OCI-LY1 (cell line): ENCODE measurements at regions not wholly inside any gene's neighbourhood (a gene's known extent, or its start where the extent isn't known, plus 50 kb on each side); places are given as distances from the start of the nearest gene placed in this dataset.

Source experiments
- H2AFZ ChIP-seq: fragments of 200-600 bp; sonication (generic), shearing (Covaris generic); 2 replicates; pipeline ENCODE4 v1.6.0; 2014; ENCODE audit warnings: antibody characterized with exemption, mild to moderate bottlenecking, low read length
- H3F3A ChIP-seq: fragments of 200-600 bp; sonication (generic), shearing (Covaris generic); 2 replicates; pipeline ENCODE4 v1.6.0; 2014; ENCODE audit warnings: mild to moderate bottlenecking, antibody characterized with exemption, low read length, moderate library complexity; ENCODE audit not compliant: insufficient read depth
- H3K27ac ChIP-seq: fragments of 200-600 bp; sonication (generic); 2 replicates; pipeline ENCODE4 v1.5.1; 2014; ENCODE audit warnings: low read length, mixed run types, mild to moderate bottlenecking, low read depth; ENCODE audit not compliant: poor library complexity, severe bottlenecking
- H3K27me3 ChIP-seq: fragments of 200-600 bp; sonication (generic); 2 replicates; pipeline ENCODE4 v1.6.0; 2014; ENCODE audit warnings: antibody characterized with exemption, mild to moderate bottlenecking, low read length, moderate library complexity; ENCODE audit not compliant: insufficient read depth
- H3K36me3 ChIP-seq: fragments of 200-600 bp; sonication (generic); 2 replicates; pipeline ENCODE4 v1.6.1; 2014; ENCODE audit warnings: mild to moderate bottlenecking, antibody characterized with exemption, low read length, moderate library complexity, mixed read lengths; ENCODE audit not compliant: insufficient read depth
- H3K4me1 ChIP-seq: fragments of 200-600 bp; sonication (generic); 2 replicates; pipeline ENCODE4 v1.5.1; 2014; ENCODE audit warnings: mild to moderate bottlenecking, low read length, moderate library complexity; ENCODE audit not compliant: insufficient read depth, severe bottlenecking
- H3K4me2 ChIP-seq: fragments of 200-600 bp; sonication (generic), shearing (Covaris generic); 2 replicates; pipeline ENCODE4 v1.6.1; 2014; ENCODE audit warnings: low read length
- H3K4me3 ChIP-seq: fragments of 200-600 bp; sonication (generic); 2 replicates; pipeline ENCODE4 v1.5.1; 2014; ENCODE audit warnings: low read length, low read depth, mild to moderate bottlenecking, mixed read lengths; ENCODE audit not compliant: poor library complexity, severe bottlenecking
- H3K79me2 ChIP-seq: fragments of 200-600 bp; shearing (Covaris generic); 2 replicates; pipeline ENCODE4 v1.6.1; 2016; ENCODE audit warnings: mixed run types, low read length, mixed read lengths; ENCODE audit not compliant: insufficient read depth
- H3K9ac ChIP-seq: fragments of 200-600 bp; sonication (generic), shearing (Covaris generic); 2 replicates; pipeline ENCODE4 v1.6.1; 2014; ENCODE audit warnings: mild to moderate bottlenecking, low read length, mixed read lengths
- H3K9me2 ChIP-seq: fragments of 200-600 bp; sonication (generic), shearing (Covaris generic); 2 replicates; pipeline ENCODE4 v1.6.1; 2014; ENCODE audit warnings: low read depth, mild to moderate bottlenecking, low read length, mixed read lengths
- H3K9me3 ChIP-seq: fragments of 200-600 bp; shearing (Covaris generic); 2 replicates; pipeline ENCODE4 v1.6.1; 2014; ENCODE audit warnings: low read length, mixed read lengths
- H4K20me1 ChIP-seq: fragments of 200-600 bp; sonication (generic), shearing (Covaris generic); 2 replicates; pipeline ENCODE4 v1.6.0; 2016; ENCODE audit warnings: mild to moderate bottlenecking, low read length; ENCODE audit not compliant: insufficient read depth
- EZH2 ChIP-seq: fragments of 200-600 bp; sonication (generic), shearing (Covaris generic); IDR thresholded peaks from 2 replicates; pipeline ENCODE4 v1.8.0; 2017; ENCODE audit warnings: borderline replicate concordance, mixed run types, mild to moderate bottlenecking, antibody characterized with exemption, low read length, moderate library complexity, mixed read lengths
- TF ChIP-seq, protein P1 (sequence below): fragments of 200-600 bp; sonication (generic), shearing (Covaris generic); IDR thresholded peaks from 2 replicates; pipeline ENCODE4 v1.5.1; 2017; ENCODE audit warnings: mild to moderate bottlenecking, antibody characterized with exemption, low read length, moderate library complexity, mixed read lengths

DNA sequence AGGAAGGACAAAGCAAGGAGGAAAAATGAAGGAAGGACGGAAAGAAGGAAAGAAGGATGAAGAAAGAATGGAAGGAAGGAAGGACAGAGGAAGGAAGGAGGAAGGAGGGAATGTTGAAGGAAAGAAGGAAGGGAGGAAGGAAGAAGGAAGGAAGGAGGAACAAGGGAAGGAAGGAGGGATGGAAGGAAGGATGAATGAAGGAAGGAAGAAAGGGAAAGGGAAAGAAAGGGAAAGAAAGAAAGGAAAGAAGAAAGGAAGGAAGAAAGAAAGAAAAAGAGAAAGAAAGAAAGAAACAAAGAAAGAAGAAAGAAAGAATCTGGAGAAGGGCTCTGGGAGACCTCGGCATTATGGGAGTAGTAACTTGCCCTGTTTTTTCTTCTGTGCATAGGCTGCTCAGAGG lies 70.8 kb upstream of the SHISA3 start:
- no peaks in the 10 kb centered on the region for H3K9me2 ChIP-seq
- TF ChIP-seq, protein P1, sequence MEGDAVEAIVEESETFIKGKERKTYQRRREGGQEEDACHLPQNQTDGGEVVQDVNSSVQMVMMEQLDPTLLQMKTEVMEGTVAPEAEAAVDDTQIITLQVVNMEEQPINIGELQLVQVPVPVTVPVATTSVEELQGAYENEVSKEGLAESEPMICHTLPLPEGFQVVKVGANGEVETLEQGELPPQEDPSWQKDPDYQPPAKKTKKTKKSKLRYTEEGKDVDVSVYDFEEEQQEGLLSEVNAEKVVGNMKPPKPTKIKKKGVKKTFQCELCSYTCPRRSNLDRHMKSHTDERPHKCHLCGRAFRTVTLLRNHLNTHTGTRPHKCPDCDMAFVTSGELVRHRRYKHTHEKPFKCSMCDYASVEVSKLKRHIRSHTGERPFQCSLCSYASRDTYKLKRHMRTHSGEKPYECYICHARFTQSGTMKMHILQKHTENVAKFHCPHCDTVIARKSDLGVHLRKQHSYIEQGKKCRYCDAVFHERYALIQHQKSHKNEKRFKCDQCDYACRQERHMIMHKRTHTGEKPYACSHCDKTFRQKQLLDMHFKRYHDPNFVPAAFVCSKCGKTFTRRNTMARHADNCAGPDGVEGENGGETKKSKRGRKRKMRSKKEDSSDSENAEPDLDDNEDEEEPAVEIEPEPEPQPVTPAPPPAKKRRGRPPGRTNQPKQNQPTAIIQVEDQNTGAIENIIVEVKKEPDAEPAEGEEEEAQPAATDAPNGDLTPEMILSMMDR, result no peak
- TF ChIP-seq EZH2, result no peak

DNA sequence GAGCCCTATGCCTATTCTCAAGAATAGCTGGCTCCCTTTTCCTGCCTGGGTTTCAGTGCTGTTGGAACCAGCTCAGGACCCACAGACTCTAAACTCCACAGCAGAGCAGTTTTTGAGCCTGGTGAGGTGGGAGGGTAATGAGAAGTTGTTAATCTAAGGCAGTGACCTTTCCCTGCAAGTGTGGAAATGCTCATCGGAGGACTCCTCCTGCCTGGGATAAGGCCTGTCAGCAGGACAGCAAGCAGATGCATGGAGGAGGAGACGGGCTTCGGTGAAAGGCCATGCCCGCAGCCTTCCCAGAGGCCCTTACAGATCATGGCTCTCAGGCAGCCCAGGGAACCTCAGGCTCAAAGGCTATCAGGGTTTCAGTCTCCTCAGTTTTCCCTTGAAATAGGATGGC lies 70.0 kb upstream of the SHISA3 start:
- H3K27ac ChIP-seq, result no peak overlapping the region
- TF ChIP-seq, protein P1, result no peak
- no peak for TF ChIP-seq EZH2

More for the DNA sequence above, 70.8 kb upstream of the SHISA3 start:
- no peaks in the 10 kb centered on the region for H3K36me3 ChIP-seq
- H3K9ac ChIP-seq, result no peak overlapping the region
- H4K20me1 ChIP-seq, result no peaks in the 10 kb centered on the region
- H3K4me1 ChIP-seq, result no peaks in the 10 kb centered on the region
- no peaks in the 10 kb centered on the region for H3K79me2 ChIP-seq
- H2AFZ ChIP-seq, result no peak overlapping the region
- H3K9me3 ChIP-seq, result no peaks in the 10 kb centered on the region
- no peak overlapping the region for H3K27ac ChIP-seq
- H3K27me3 ChIP-seq, result no peaks in the 10 kb centered on the region; the same call in 1 of the 2 replicates
- no peak overlapping the region for H3K4me3 ChIP-seq
- no peaks in the 10 kb centered on the region for H3F3A ChIP-seq
- no peak overlapping the region for H3K4me2 ChIP-seq

DNA sequence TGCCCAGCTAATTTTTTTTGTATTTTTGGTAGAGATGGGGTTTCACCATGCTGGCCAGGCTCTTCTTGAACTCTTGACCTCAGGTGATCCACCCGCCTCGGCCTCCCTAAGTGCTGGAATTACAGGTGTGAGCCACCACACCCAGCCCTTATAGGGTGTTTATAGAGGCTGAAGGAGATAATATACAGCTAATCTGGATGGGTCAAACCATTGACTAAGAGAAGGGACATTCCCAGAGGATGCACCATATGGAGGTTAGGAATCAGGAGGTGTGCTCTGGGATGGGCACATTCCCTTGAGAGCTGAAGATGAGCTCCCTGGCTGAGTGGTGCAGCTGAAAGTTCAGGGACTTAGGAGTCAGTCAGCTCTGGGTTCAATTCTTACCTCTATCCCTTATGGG lies 68.3 kb upstream of the SHISA3 start:
- no peaks in the 10 kb centered on the region for H3K36me3 ChIP-seq
- H3K27ac ChIP-seq, result no peak overlapping the region
- no peaks in the 10 kb centered on the region for H3K9me2 ChIP-seq
- H3K27me3 ChIP-seq, result no peaks in the 10 kb centered on the region
- H3K9me3 ChIP-seq, result no peaks in the 10 kb centered on the region
- no peaks in the 10 kb centered on the region for H3K79me2 ChIP-seq
- H3K4me3 ChIP-seq, result no peak overlapping the region
- TF ChIP-seq, protein P1, result no peak
- no peak for TF ChIP-seq EZH2
- no peak overlapping the region for H3K9ac ChIP-seq
- H3F3A ChIP-seq, result no peaks in the 10 kb centered on the region
- H3K4me2 ChIP-seq, result no peak overlapping the region
- no peak overlapping the region for H2AFZ ChIP-seq
- H3K4me1 ChIP-seq, result no peaks in the 10 kb centered on the region
- no peaks in the 10 kb centered on the region for H4K20me1 ChIP-seq

More for the DNA sequence above, 70.0 kb upstream of the SHISA3 start:
- H3K36me3 ChIP-seq, result no peaks in the 10 kb centered on the region
- no peaks in the 10 kb centered on the region for H3K4me1 ChIP-seq
- no peak overlapping the region for H3K4me2 ChIP-seq
- H3K9ac ChIP-seq, result no peak overlapping the region
- H3K4me3 ChIP-seq, result no peak overlapping the region
- no peaks in the 10 kb centered on the region for H4K20me1 ChIP-seq
- H3K79me2 ChIP-seq, result no peaks in the 10 kb centered on the region
- no peaks in the 10 kb centered on the region for H3K27me3 ChIP-seq
- H3F3A ChIP-seq, result no peaks in the 10 kb centered on the region
- H3K9me3 ChIP-seq, result no peaks in the 10 kb centered on the region
- H2AFZ ChIP-seq, result no peak overlapping the region
- no peaks in the 10 kb centered on the region for H3K9me2 ChIP-seq
